ENCODE measurements at regions not wholly inside any gene's neighbourhood (a gene's known extent, or its start where the extent isn't known, plus 50 kb on each side); places are given as distances from the start of the nearest gene placed in this dataset.

DNA sequence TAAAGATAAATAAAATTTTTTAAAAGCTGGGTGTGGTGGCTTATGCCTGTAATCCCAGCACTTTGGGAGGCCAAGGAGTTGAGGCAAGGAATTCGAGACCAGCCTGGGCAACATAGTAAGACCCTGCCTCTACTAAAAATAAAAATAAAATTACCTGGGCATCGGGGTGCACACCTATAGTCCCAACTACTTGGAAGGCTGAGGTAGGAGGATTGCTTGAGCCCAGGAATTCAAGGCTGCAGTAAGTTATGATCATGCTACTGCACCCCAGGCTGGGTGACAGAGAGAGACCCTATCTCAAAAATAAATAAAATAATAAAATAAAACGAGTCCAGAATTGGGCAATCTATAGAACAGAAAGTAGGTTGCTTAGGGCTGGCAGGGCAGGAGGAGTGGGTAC is 228.7 kb downstream of the BCAS1 start:
- no peak overlapping the region for H2AFZ ChIP-seq
- TF ChIP-seq, protein P1, sequence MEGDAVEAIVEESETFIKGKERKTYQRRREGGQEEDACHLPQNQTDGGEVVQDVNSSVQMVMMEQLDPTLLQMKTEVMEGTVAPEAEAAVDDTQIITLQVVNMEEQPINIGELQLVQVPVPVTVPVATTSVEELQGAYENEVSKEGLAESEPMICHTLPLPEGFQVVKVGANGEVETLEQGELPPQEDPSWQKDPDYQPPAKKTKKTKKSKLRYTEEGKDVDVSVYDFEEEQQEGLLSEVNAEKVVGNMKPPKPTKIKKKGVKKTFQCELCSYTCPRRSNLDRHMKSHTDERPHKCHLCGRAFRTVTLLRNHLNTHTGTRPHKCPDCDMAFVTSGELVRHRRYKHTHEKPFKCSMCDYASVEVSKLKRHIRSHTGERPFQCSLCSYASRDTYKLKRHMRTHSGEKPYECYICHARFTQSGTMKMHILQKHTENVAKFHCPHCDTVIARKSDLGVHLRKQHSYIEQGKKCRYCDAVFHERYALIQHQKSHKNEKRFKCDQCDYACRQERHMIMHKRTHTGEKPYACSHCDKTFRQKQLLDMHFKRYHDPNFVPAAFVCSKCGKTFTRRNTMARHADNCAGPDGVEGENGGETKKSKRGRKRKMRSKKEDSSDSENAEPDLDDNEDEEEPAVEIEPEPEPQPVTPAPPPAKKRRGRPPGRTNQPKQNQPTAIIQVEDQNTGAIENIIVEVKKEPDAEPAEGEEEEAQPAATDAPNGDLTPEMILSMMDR (IDR thresholded peaks at IDR 0.05) = no peak
- no peak overlapping the region for H3K4me2 ChIP-seq (ENCODE audit: low read length)
- H3K27ac ChIP-seq = no peak overlapping the region
- H3K27me3 ChIP-seq (ENCODE audit: control insufficient read depth, insufficient read depth, low read length) = no peaks in the 10 kb centered on the region
- no peaks in the 10 kb centered on the region for H3K79me2 ChIP-seq
- no peaks in the 10 kb centered on the region for H3K9me3 ChIP-seq (ENCODE audit: control insufficient read depth, low read length)
- H3K9ac ChIP-seq = no peak overlapping the region
- H3K4me1 ChIP-seq = peaks cover 4% of the 10 kb centered on the region
- no peaks in the 10 kb centered on the region for H3K36me3 ChIP-seq (ENCODE audit: control insufficient read depth, insufficient read depth, low read length)
- no peak overlapping the region for H3K4me3 ChIP-seq (ENCODE audit: low read depth, low read length)

DNA sequence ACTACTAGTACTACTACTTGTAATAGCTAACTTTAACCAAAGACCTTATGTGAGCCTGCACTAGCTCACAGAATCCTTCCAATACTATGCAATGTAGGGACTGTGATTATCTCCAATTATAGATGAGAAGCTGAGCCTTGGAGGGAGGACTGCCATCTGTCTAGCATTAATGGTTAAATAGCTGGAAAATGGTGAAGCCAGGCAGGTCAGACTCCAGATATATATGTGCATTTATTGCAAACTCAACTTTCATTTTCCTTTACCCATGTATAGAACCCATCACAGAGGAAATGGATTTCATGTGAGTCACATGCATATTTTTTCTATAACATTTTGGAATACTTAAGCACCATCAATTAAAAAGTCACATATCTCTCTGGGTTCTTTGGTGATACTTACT is 229.9 kb downstream of the BCAS1 start:
- H2AFZ ChIP-seq = no peak overlapping the region
- peaks cover 3% of the 10 kb centered on the region for H3K4me1 ChIP-seq
- no peaks in the 10 kb centered on the region for H3K9me3 ChIP-seq (ENCODE audit: control insufficient read depth, low read length)
- H3K27ac ChIP-seq = no peak overlapping the region
- no peak overlapping the region for H3K9ac ChIP-seq
- H3K4me3 ChIP-seq (ENCODE audit: low read depth, low read length) = no peak overlapping the region
- H3K79me2 ChIP-seq = no peaks in the 10 kb centered on the region
- H3K4me2 ChIP-seq (ENCODE audit: low read length) = no peak overlapping the region
- H3K36me3 ChIP-seq (ENCODE audit: control insufficient read depth, insufficient read depth, low read length) = no peaks in the 10 kb centered on the region
- no peaks in the 10 kb centered on the region for H3K27me3 ChIP-seq (ENCODE audit: control insufficient read depth, insufficient read depth, low read length)
- TF ChIP-seq, protein P1 (IDR thresholded peaks at IDR 0.05) = no peak

DNA sequence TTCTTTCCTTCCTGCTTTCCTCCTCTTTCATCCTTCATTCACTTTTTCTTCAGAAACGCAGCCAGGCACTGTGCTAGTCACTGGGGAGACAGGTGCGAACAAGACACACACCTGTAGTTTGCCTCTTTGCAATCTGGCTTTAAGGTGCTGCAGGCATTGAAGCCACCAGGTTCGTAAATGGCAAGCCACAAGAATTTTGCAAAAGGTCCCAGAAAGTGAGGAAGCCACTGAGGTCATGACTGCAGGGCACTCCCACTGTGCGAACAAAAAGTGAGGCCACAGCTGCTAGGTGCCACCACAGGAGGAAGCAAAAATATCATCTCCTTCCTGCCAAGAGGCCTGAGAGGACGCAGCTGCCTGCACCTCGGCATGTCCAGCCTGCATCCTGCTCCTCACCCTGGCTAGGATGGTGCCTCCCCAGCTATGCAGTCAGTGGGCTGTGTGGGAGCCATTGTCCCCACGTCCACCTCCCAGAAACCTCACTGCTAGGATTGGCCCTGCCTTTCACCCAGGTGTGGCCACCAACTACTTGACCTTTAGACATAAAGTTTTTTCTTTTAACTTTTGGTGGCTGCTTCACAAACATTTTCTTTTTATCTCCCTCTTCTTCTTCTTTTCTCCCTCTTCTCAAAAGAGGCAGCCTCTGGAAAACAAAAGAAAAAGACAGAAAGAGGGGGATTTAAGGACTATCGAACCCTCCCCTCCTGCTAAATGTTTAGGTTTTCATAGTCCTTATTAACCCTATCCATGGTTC is 230.8 kb downstream of the BCAS1 start:
- H3K36me3 ChIP-seq (ENCODE audit: control insufficient read depth, insufficient read depth, low read length) = no peaks in the 10 kb centered on the region
- H3K4me1 ChIP-seq = peaks cover 3% of the 10 kb centered on the region
- H3K4me3 ChIP-seq (ENCODE audit: low read depth, low read length) = no peak overlapping the region
- H3K4me2 ChIP-seq (ENCODE audit: low read length) = no peak overlapping the region
- H3K9me3 ChIP-seq (ENCODE audit: control insufficient read depth, low read length) = no peaks in the 10 kb centered on the region
- H3K79me2 ChIP-seq = no peaks in the 10 kb centered on the region
- TF ChIP-seq, protein P1 (IDR thresholded peaks at IDR 0.05) = no peak
- no peaks in the 10 kb centered on the region for H3K27me3 ChIP-seq (ENCODE audit: control insufficient read depth, insufficient read depth, low read length)
- H3K9ac ChIP-seq = no peak overlapping the region
- no peak overlapping the region for H3K27ac ChIP-seq
- peak overlapping the region; percentile 68 for H2AFZ ChIP-seq

DNA sequence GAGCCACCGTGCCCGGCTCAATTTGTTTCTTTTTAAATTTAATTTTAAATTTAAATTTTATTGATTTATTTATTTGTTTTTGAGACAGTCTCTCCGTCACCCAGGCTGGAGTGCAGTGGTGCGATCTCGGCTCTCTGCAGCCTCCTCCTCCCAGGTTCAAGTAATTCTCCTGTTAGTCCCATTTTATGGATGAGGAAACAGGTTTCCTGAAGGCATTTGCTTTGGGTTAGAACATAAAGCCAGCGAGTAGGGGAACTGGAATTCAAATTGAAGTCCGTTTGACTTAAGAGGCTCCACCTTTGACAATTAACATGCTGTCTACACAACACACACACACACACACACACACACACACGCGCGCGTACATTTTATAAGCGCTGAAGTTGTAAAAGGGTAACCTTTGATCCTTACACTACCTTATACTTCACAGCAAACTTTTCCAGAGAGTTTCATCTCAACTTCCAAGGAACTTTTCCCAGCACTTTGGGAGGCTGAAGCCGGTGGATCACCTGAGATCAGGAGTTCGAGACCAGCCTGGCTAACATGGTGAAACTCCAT is 232.0 kb downstream of the BCAS1 start:
- Histone ChIP-seq H3K4me2 (ENCODE audit: low read length) (no peak overlapping the region), H3K9ac (no peak overlapping the region), H3K27ac (no peak overlapping the region)

More for the DNA sequence above, 232.0 kb downstream of the BCAS1 start:
- TF ChIP-seq, protein P1 (IDR thresholded peaks at IDR 0.05) = no peak
- Histone ChIP-seq H3K79me2 (no peaks in the 10 kb centered on the region), H2AFZ (no peak overlapping the region), H3K9me3 (ENCODE audit: control insufficient read depth, low read length) (no peaks in the 10 kb centered on the region), H3K4me1 (peaks cover 3% of the 10 kb centered on the region), H3K36me3 (ENCODE audit: control insufficient read depth, insufficient read depth, low read length) (no peaks in the 10 kb centered on the region), H3K27me3 (ENCODE audit: control insufficient read depth, insufficient read depth, low read length) (no peaks in the 10 kb centered on the region), H3K4me3 (ENCODE audit: low read depth, low read length) (no peak overlapping the region)

Measured in parathyroid adenoma (tissue), 2 donors.